ENCODE measurements at regions not wholly inside any gene's neighbourhood (a gene's known extent, or its start where the extent isn't known, plus 50 kb on each side); places are given as distances from the start of the nearest gene placed in this dataset.

- CTCF ChIA-PET: interaction anchor here (0.7 kb wide), 1 partner anchor 540 kb away, joined by 3 read pairs; no protein-coding TSS in a partner anchor
- H3K4me2 ChIP-seq (ENCODE audit: insufficient read depth, low read length): no peak overlapping the region
- no peaks in the 10 kb centered on the region for H3K36me3 ChIP-seq (ENCODE audit: control insufficient read depth in 2 of 2, extremely low read depth in 1 of 2, insufficient read depth in 2 of 2, low read length in 2 of 2)
- TF ChIP-seq CTCF (IDR thresholded peaks at IDR 0.05; ENCODE audit: extremely low read depth in 1 of 2, insufficient read depth in 1 of 2, low read depth in 1 of 2, low read length in 2 of 2): no peak
- no peak for TF ChIP-seq MYC (IDR thresholded peaks at IDR 0.05; ENCODE audit: low read depth, low read length)
- no peak for TF ChIP-seq POLR2A (IDR thresholded peaks at IDR 0.05; ENCODE audit: low read depth, low read length)
- TF ChIP-seq POLR2AphosphoS5 (IDR thresholded peaks at IDR 0.05; ENCODE audit: insufficient read depth, low read depth, low read length): no peak
- TF ChIP-seq JUN (IDR thresholded peaks at IDR 0.05; ENCODE audit: borderline replicate concordance, insufficient read depth, insufficient read length, low read depth): no peak
- no peak for TF ChIP-seq GATA2 (IDR thresholded peaks at IDR 0.05; ENCODE audit: insufficient read depth, insufficient read length, low read depth, low read length)
- dilution Hi-C loops (cut with MboI; ENCODE audit: extremely low pct_ligation_motif_present, low sequenced_read_pairs) (no loop called here), intact Hi-C loops (cut with micrococcal nuclease) (no loop called here)
- no peaks in the 10 kb centered on the region for H3K27me3 ChIP-seq (ENCODE audit: control insufficient read depth in 2 of 2, insufficient read depth in 2 of 2, low read length in 2 of 2)
- no peaks in the 10 kb centered on the region for H3K9me1 ChIP-seq (replicated peaks; ENCODE audit: control insufficient read depth, extremely low read depth, insufficient read depth, low read length)
- no peak overlapping the region for H2AFZ ChIP-seq (ENCODE audit: low read depth, low read length)
- FAIRE-seq (no peak), DNase-seq (ENCODE audit: low read depth, low spot score) (no peak)
- POLR2A ChIA-PET: no interaction called here
- H4K20me1 ChIP-seq (replicated peaks; ENCODE audit: control insufficient read depth, extremely low read depth, insufficient read depth, low read length): no peaks in the 10 kb centered on the region
- H3K4me1 ChIP-seq (ENCODE audit: control insufficient read depth, extremely low read depth, insufficient read depth, low read length): no peaks in the 10 kb centered on the region
- no peak overlapping the region for H3K9ac ChIP-seq (replicated peaks; ENCODE audit: extremely low read depth, insufficient read depth, low read length)
- no peaks in the 10 kb centered on the region for H3K9me3 ChIP-seq (replicated peaks; ENCODE audit: control insufficient read depth, insufficient read depth, low read length)
- no TSS peak for BruUV-seq (replicated peaks)
- no peak overlapping the region for H3K4me3 ChIP-seq (replicated peaks in 1 of 3; ENCODE audit: insufficient read depth in 1 of 3, low read depth in 1 of 3, low read length in 3 of 3)
- no peak overlapping the region for H3K27ac ChIP-seq (ENCODE audit: insufficient read depth, low read depth, low read length)
- no peaks in the 10 kb centered on the region for H3K79me2 ChIP-seq (ENCODE audit: control insufficient read depth, insufficient read depth, low read length)
Measured at GRCh38 chr12:18951218-18951617, 178.3 kb upstream of the PLEKHA5 start.

- no peaks in the 10 kb centered on the region for H3K9me1 ChIP-seq (replicated peaks; ENCODE audit: control insufficient read depth, extremely low read depth, insufficient read depth, low read length)
- no peaks in the 10 kb centered on the region for H4K20me1 ChIP-seq (replicated peaks; ENCODE audit: control insufficient read depth, extremely low read depth, insufficient read depth, low read length)
- no peaks in the 10 kb centered on the region for H3K4me1 ChIP-seq (ENCODE audit: control insufficient read depth, extremely low read depth, insufficient read depth, low read length)
- intact Hi-C loops (cut with micrococcal nuclease): no loop called here
- no peak overlapping the region for H3K4me3 ChIP-seq (replicated peaks in 1 of 3; ENCODE audit: insufficient read depth in 1 of 3, low read depth in 1 of 3, low read length in 3 of 3)
- no peaks in the 10 kb centered on the region for H3K9me3 ChIP-seq (replicated peaks; ENCODE audit: control insufficient read depth, insufficient read depth, low read length)
- no peak for TF ChIP-seq MYC (IDR thresholded peaks at IDR 0.05; ENCODE audit: low read depth, low read length)
- no peak for TF ChIP-seq POLR2A (IDR thresholded peaks at IDR 0.05; ENCODE audit: low read depth, low read length)
- no peak for TF ChIP-seq POLR2AphosphoS5 (IDR thresholded peaks at IDR 0.05; ENCODE audit: insufficient read depth, low read depth, low read length)
- no peak for TF ChIP-seq JUN (IDR thresholded peaks at IDR 0.05; ENCODE audit: borderline replicate concordance, insufficient read depth, insufficient read length, low read depth)
- TF ChIP-seq EZH2 (IDR thresholded peaks at IDR 0.05; ENCODE audit: borderline replicate concordance, low read depth, low read length, severe bottlenecking): no peak
- TF ChIP-seq MAX (IDR thresholded peaks at IDR 0.05; ENCODE audit: insufficient read depth, insufficient read length): no peak
- TF ChIP-seq GATA2 (IDR thresholded peaks at IDR 0.05; ENCODE audit: insufficient read depth, insufficient read length, low read depth, low read length): no peak
- no peak for TF ChIP-seq FOS (IDR thresholded peaks at IDR 0.05; ENCODE audit: borderline replicate concordance, insufficient read depth, low read length)
- no peak for TF ChIP-seq CTCF (IDR thresholded peaks at IDR 0.05; ENCODE audit: extremely low read depth in 1 of 2, insufficient read depth in 1 of 2, low read depth in 1 of 2, low read length in 2 of 2)
- H3K79me2 ChIP-seq (ENCODE audit: control insufficient read depth, insufficient read depth, low read length): no peaks in the 10 kb centered on the region
- dilution Hi-C loops (cut with MboI; ENCODE audit: extremely low pct_ligation_motif_present, low sequenced_read_pairs): no loop called here
- FAIRE-seq: no peak
- ChIA-PET POLR2A (no interaction called here), CTCF (no interaction called here)
- H3K9ac ChIP-seq (replicated peaks; ENCODE audit: extremely low read depth, insufficient read depth, low read length): no peak overlapping the region
- no peaks in the 10 kb centered on the region for H3K36me3 ChIP-seq (ENCODE audit: control insufficient read depth in 2 of 2, extremely low read depth in 1 of 2, insufficient read depth in 2 of 2, low read length in 2 of 2)
- no peak overlapping the region for H3K27ac ChIP-seq (ENCODE audit: insufficient read depth, low read depth, low read length)
- no TSS peak for BruUV-seq (replicated peaks)
- H2AFZ ChIP-seq (ENCODE audit: low read depth, low read length): no peak overlapping the region
- no peaks in the 10 kb centered on the region for H3K27me3 ChIP-seq (ENCODE audit: control insufficient read depth in 2 of 2, insufficient read depth in 2 of 2, low read length in 2 of 2)
- no peak overlapping the region for H3K4me2 ChIP-seq (ENCODE audit: insufficient read depth, low read length)
- DNase-seq (ENCODE audit: low read depth, low spot score): no peak
Measured at GRCh38 chr12:18953505-18953904, 176.0 kb upstream of the PLEKHA5 start.
